Prostate gland (tissue), 2 donors: ENCODE measurements at regions not wholly inside any gene's neighbourhood (a gene's known extent, or its start where the extent isn't known, plus 50 kb on each side); places are given as distances from the start of the nearest gene placed in this dataset.
"Not testable (repeated sequence)": the region's sequence is repeated elsewhere in the genome, so short reads cannot be mapped to it uniquely, and the experiment has no call there.

ENCODE experiments used
- DNase-seq: peaks from one replicate; pipeline ENCODE4 v3.0.0-alpha.2; 2019; ENCODE audit warnings: low spot score
- H3K27ac ChIP-seq, 2 donors: fragments of 200-600 bp; sonication (generic); 2 replicates each; pipeline ENCODE4 v1.5.1; 2017 to 2019
- H3K27me3 ChIP-seq: fragments of 200-600 bp; sonication (generic); replicated peaks from 2 replicates; pipeline ENCODE4 v1.5.1; 2019; ENCODE audit not compliant: insufficient read depth
- H3K36me3 ChIP-seq, 2 donors: fragments of 200-600 bp; sonication (generic); 1 replicate in 1 of 2; 2 replicates in 1 of 2; pipeline versions ENCODE4 v1.5.1 to v1.8.1; 2017 to 2019
- H3K4me1 ChIP-seq: fragments of 200-600 bp; sonication (generic); replicated peaks from 2 replicates; pipeline ENCODE4 v1.5.1; 2019
- H3K4me3 ChIP-seq, 2 donors: fragments of 200-600 bp; sonication (generic); 2 replicates each; pipeline ENCODE4 v1.5.1; 2017 to 2019
- H3K9me3 ChIP-seq: fragments of 200-600 bp; sonication (generic); 2 replicates; pipeline ENCODE4 v1.5.1; 2017
- POLR2A ChIP-seq: fragments of 450-650 bp; IDR thresholded peaks from one replicate; pipeline ENCODE4 v1.6.1; 2016; ENCODE audit warnings: antibody characterized with exemption, mild to moderate bottlenecking
- POLR2AphosphoS5 ChIP-seq: sonication (generic); formaldehyde crosslinking; IDR thresholded peaks from one replicate; pipeline ENCODE4 v1.6.1; 2017; ENCODE audit warnings: antibody characterized with exemption
- WGBS: methylation state at CpG from one replicate; pipeline ENCODE4 v1.1.5; 2018; 5-methylcytosine and 5-hydroxymethylcytosine counted together
- intact Hi-C: fragments of 100-400 bp; cut with DNase I; formaldehyde crosslinking; loops from one replicate; pipeline ENCODE4 v1.14.2; 2022
- TF ChIP-seq, protein P1 (sequence below), 4 experiments: fragments of 200-600 bp in 2 of 4; fragments of 450-650 bp in 2 of 4; sonication (generic) in 2 of 4; IDR thresholded peaks; 1 replicate in 3 of 4; 2 replicates in 1 of 4; pipeline ENCODE4 v1.5.1; 2016 to 2019; ENCODE audit warnings: antibody characterized with exemption in 4 of 4, mild to moderate bottlenecking in 2 of 4, moderate library complexity in 2 of 4

DNA sequence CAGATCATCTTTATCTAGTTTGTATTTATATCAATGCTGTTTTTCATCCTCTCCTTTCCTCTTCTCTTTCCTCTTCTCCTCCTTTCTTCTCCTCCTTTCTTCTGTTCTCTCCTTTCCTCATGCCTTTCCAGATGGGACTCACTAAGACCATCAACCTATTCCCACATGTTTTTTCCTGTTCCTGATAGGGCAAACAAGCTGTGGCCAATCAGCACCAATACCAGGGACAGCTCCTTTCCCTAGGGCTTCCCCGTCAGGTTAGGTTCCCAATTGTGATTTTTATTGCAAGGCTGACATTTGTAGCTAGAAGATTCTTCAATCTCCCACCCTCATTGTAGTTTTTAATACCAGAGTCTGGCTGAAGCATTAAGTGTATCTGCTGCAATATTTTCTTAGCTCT is 76.3 kb upstream of the COL8A1 start:
- DNase-seq = no peak
- no peak overlapping the region for H3K4me3 ChIP-seq
- H3K27me3 ChIP-seq = no peaks in the 10 kb centered on the region
- 27% methylated on average over 1 of the region's 1 CpG for WGBS
- no peaks in the 10 kb centered on the region for H3K9me3 ChIP-seq
- no peaks in the 10 kb centered on the region for H3K36me3 ChIP-seq
- TF ChIP-seq, protein P1, sequence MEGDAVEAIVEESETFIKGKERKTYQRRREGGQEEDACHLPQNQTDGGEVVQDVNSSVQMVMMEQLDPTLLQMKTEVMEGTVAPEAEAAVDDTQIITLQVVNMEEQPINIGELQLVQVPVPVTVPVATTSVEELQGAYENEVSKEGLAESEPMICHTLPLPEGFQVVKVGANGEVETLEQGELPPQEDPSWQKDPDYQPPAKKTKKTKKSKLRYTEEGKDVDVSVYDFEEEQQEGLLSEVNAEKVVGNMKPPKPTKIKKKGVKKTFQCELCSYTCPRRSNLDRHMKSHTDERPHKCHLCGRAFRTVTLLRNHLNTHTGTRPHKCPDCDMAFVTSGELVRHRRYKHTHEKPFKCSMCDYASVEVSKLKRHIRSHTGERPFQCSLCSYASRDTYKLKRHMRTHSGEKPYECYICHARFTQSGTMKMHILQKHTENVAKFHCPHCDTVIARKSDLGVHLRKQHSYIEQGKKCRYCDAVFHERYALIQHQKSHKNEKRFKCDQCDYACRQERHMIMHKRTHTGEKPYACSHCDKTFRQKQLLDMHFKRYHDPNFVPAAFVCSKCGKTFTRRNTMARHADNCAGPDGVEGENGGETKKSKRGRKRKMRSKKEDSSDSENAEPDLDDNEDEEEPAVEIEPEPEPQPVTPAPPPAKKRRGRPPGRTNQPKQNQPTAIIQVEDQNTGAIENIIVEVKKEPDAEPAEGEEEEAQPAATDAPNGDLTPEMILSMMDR (IDR thresholded peaks at IDR 0.05) = no peak
- TF ChIP-seq POLR2AphosphoS5 (no peak), POLR2A (no peak)
- no peak overlapping the region for H3K27ac ChIP-seq
- H3K4me1 ChIP-seq = no peaks in the 10 kb centered on the region
- intact Hi-C loops = no loop called here

DNA sequence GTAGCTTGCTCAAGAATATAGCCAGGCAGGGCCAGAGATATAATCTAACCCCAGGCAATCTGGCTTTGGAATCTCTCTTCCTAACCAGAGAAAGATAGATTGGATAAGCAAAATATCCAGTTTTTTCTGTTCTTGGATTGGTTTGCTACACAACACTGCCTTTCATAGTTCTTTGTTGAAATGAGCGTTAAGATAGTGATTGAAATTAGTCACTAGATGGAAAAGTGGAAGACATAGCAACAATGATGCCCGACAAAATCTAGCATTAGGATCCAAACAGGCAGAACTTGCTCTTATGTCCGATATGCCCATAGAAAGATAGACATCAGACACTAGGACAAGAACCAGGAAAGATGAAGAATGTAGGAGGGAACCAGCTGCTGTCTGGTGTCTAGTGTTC is 77.3 kb upstream of the COL8A1 start:
- H3K9me3 ChIP-seq = no peaks in the 10 kb centered on the region
- H3K27ac ChIP-seq = no peak overlapping the region
- H3K4me3 ChIP-seq = no peak overlapping the region
- WGBS = 92% methylated on average over 3 of the region's 3 CpGs
- DNase-seq = no peak
- no peaks in the 10 kb centered on the region for H3K4me1 ChIP-seq
- no peaks in the 10 kb centered on the region for H3K27me3 ChIP-seq
- H3K36me3 ChIP-seq = no peaks in the 10 kb centered on the region
- TF ChIP-seq, protein P1 (IDR thresholded peaks at IDR 0.05) = no peak
- TF ChIP-seq POLR2AphosphoS5 (no peak), POLR2A (no peak)
- intact Hi-C loops = no loop called here

DNA sequence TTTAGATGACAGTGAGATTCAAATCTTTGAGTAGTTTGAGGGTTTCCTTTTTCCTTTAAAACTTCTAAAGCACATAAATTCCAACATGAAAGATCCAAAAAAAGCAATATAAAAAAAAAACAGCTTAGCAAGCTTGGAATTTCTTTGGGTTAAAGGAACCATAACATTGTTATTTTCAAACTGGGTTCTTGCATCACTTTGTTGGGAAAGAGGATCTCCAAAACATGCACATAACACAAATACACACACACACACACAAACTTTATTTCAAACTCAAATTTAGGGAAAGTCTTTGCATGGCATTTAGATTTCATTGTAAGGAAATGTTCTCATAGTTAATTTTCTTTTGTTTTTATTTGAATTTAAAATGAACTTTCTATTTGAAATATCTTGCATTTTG is 79.2 kb upstream of the COL8A1 start:
- Histone ChIP-seq H3K27me3 (no peaks in the 10 kb centered on the region), H3K4me3 (no peak overlapping the region), H3K36me3 (no peaks in the 10 kb centered on the region), H3K27ac (no peak overlapping the region), H3K9me3 (no peaks in the 10 kb centered on the region), H3K4me1 (no peaks in the 10 kb centered on the region)
- DNase-seq = no peak
- intact Hi-C loops = no loop called here
- TF ChIP-seq, protein P1 (IDR thresholded peaks at IDR 0.05) = no peak
- no peak for TF ChIP-seq POLR2A
- TF ChIP-seq POLR2AphosphoS5 = no peak

DNA sequence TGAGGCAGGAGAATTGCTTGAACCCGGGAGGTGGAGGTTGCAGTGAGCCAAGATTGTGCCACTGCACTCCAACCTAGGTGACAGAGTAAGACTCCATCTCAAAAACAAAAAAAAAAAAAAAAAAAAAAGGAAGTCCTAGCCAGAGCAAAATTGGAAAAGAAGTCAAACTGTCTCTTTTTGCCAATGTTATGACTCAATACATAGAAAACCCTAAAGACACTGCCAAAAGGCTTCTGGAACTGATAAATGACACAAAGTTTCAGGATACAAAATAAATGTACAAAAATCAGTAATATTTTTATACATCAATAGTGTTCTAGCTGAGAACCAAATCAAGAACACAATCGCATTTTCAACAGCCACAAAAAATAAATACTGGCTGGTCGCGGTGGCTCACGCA is 82.5 kb upstream of the COL8A1 start:
- 95% methylated on average over 5 of the region's 5 CpGs for WGBS
- H3K27me3 ChIP-seq, intact Hi-C loops: not testable (repeated sequence)

DNA sequence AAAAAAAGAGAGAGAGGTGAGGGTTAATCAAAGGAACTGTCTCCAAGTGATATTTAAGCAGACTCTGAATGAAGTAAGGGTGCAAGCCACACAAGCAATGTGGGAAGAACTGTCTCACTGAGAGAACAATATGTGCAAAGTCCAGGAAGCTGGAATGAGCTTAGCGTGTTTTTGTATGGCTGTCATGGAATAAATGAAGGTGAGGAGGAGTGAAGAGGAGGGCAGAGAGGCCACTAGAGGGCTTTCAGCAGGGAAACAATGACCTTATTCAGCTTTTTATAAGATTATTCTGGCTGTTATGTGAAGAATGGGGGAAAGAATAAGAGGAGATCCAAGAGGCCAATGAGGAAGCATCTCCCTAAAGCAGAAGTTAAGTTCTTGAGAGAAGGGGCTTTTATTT is 86.9 kb upstream of the COL8A1 start:
- no peak for DNase-seq

More for the DNA sequence above, 82.5 kb upstream of the COL8A1 start:
- not testable (repeated sequence) for DNase-seq, H3K4me1 ChIP-seq, H3K27ac ChIP-seq, H3K9me3 ChIP-seq, H3K4me3 ChIP-seq, H3K36me3 ChIP-seq

More for the DNA sequence above, 86.9 kb upstream of the COL8A1 start:
- Histone ChIP-seq H3K27ac (no peak overlapping the region), H3K4me1 (no peaks in the 10 kb centered on the region), H3K9me3 (no peaks in the 10 kb centered on the region), H3K27me3 (no peaks in the 10 kb centered on the region), H3K36me3 (no peaks in the 10 kb centered on the region), H3K4me3 (no peak overlapping the region)
- intact Hi-C loops = no loop called here
- WGBS = 100% methylated on average over 1 of the region's 1 CpG
- TF ChIP-seq POLR2A (no peak), POLR2AphosphoS5 (no peak)
- TF ChIP-seq, protein P1 (IDR thresholded peaks at IDR 0.05) = no peak
